Cardiac muscle cell (in vitro differentiated cells and primary cell): ENCODE measurements at regions not wholly inside any gene's neighbourhood (a gene's known extent, or its start where the extent isn't known, plus 50 kb on each side); places are given as distances from the start of the nearest gene placed in this dataset.
A peak's percentile ranks its signal among the peaks of the same experiment; 100 is the strongest.

Source experiments
- DNase-seq, 2 donors: peaks; one replicate each; pipeline versions ENCODE4 v3.0.0 to v3.0.0-alpha.2; 2010 to 2017; ENCODE audit warnings: low read depth in 1 of 2, low spot score in 1 of 2
- H3K27ac ChIP-seq: fragments of 200-600 bp; sonication (generic); 2 replicates; pipeline ENCODE4 v1.5.1; 2016
- H3K27me3 ChIP-seq: fragments of 200-600 bp; sonication (generic); 2 replicates; pipeline ENCODE4 v1.6.0; 2016; ENCODE audit warnings: control low read depth
- H3K36me3 ChIP-seq: fragments of 200-600 bp; sonication (generic); 2 replicates; pipeline ENCODE4 v1.5.1; 2016; ENCODE audit warnings: control low read depth
- H3K4me1 ChIP-seq: fragments of 200-600 bp; sonication (generic); 2 replicates; pipeline ENCODE4 v1.8.1; 2017; ENCODE audit warnings: low read depth, mild to moderate bottlenecking, mixed run types
- H3K4me3 ChIP-seq: fragments of 200-600 bp; sonication (generic); 2 replicates; pipeline ENCODE4 v1.5.1; 2016; ENCODE audit warnings: mild to moderate bottlenecking
- H3K9me3 ChIP-seq: fragments of 200-600 bp; sonication (generic); 2 replicates; pipeline ENCODE4 v1.5.1; 2017; ENCODE audit warnings: low read depth, mild to moderate bottlenecking, control low read depth
- TF ChIP-seq, protein P1 (sequence below): IDR thresholded peaks from 2 replicates; pipeline ENCODE4 v1.5.1; 2012; ENCODE audit warnings: low read depth, mild to moderate bottlenecking, low read length

DNA sequence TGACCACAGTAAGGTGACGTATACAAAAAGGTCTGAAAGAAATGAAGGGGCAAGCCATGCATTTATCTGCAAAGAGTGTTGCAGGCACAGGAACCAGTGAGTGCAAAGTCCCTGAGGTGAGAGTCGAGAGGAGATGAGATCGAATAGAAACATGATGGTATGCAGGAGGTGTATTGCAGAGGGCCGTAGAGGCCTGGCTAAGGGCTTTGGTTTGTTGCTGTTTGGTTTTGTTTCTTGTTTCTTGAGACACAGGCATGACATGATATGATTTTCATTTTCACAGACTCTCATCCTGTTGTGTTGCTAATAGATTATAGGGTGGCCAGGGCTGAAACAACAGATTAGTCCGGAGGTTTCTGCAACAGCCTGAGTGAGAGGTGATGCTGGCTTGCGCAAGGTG, 80.4 kb downstream of the HSPH1 start:
- Histone ChIP-seq H3K4me3 (no peak overlapping the region), H3K4me1 (no peaks in the 10 kb centered on the region), H3K9me3 (no peaks in the 10 kb centered on the region), H3K27me3 (no peaks in the 10 kb centered on the region), H3K27ac (no peak overlapping the region), H3K36me3 (no peaks in the 10 kb centered on the region)
- DNase-seq: no peak
- TF ChIP-seq, protein P1, sequence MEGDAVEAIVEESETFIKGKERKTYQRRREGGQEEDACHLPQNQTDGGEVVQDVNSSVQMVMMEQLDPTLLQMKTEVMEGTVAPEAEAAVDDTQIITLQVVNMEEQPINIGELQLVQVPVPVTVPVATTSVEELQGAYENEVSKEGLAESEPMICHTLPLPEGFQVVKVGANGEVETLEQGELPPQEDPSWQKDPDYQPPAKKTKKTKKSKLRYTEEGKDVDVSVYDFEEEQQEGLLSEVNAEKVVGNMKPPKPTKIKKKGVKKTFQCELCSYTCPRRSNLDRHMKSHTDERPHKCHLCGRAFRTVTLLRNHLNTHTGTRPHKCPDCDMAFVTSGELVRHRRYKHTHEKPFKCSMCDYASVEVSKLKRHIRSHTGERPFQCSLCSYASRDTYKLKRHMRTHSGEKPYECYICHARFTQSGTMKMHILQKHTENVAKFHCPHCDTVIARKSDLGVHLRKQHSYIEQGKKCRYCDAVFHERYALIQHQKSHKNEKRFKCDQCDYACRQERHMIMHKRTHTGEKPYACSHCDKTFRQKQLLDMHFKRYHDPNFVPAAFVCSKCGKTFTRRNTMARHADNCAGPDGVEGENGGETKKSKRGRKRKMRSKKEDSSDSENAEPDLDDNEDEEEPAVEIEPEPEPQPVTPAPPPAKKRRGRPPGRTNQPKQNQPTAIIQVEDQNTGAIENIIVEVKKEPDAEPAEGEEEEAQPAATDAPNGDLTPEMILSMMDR: no peak

DNA sequence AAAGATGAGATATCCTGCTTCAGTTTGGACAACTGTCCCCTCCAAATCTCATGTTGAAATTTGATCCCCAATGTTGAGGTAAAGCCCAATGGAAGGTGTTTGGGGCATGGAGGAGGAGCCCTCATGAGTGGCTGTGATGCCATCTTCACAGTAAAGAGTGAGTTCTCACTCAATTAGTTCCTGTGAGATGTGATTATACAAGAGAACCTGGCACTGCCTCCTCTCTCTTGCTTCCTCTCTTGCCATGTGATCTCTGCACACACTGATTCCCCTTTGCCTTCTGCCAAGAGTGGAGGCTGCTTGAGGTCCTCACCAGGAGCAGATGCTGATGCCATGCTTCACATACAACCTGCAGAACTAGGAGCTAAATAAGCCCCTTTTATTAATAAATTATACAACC, 86.9 kb downstream of the HSPH1 start:
- no peak for DNase-seq
- Histone ChIP-seq H3K4me3 (no peak overlapping the region), H3K4me1 (no peaks in the 10 kb centered on the region), H3K36me3 (no peaks in the 10 kb centered on the region), H3K27me3 (no peaks in the 10 kb centered on the region), H3K9me3 (no peaks in the 10 kb centered on the region), H3K27ac (no peak overlapping the region)
- TF ChIP-seq, protein P1: no peak

DNA sequence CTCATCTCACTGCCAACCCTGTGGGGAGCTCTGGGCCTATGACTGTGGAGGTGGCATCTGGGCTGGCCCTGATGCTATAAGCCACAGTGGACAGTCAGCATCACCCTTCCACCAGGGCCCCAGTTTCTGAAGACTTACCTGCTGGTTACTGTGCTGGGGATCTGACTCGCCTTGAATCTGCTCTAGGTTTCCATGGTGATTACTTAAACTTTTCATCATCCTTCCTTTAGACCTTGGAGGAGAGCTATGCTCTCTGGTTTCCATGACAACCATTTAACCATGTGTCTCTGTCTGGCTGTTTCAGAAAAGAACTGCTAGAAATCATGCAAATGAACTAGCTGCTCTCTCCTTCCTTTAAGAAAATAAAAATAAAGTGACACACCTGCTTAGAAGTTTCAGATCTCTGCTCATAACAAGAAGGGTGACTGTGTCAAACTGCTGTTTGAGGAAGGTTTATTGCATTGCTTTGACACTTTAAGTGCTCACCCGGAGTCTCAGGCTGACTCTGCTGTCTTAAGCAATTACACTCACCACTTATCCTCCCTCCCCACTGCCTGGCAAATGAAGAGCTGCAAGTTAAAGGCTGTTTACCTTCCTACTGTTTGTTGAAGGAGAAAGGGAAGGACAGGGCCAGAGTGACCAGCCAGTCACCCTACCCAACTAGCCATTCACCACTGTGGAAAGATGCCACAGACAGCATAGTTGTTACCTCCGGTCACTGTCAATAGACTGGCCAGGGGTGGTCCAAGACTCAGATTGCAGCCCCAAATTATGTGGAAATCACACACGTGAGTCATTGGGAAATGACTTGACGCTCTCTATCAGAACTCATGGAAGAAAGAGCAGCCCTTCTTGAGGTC, 87.6 kb downstream of the HSPH1 start:
- Histone ChIP-seq H3K4me3 (no peak overlapping the region), H3K36me3 (no peaks in the 10 kb centered on the region), H3K27me3 (no peaks in the 10 kb centered on the region), H3K9me3 (no peaks in the 10 kb centered on the region), H3K27ac (no peak overlapping the region), H3K4me1 (no peaks in the 10 kb centered on the region)
- DNase-seq: peak in 1 of 2 donors; percentile 56
- TF ChIP-seq, protein P1: no peak

DNA sequence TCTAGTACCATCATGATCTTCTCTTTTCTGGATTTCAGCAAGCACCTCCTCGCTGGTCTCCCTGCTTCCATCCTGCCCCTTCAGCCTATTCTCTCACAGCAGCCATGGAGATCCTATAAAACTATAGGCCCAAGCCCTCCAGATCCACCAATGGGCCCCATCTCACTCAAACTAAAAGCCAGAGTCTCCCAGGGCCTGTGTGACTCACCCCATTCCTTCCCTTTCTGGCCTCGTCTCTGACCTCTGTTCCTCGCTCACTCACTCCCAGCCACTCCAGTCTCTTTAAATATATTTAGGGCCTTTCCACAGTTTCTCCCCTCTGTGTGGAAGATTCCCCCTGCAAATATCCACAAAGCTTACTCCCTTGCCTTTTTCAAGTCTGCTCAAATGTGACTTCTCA, 89.7 kb downstream of the HSPH1 start:
- Histone ChIP-seq H3K27ac (no peak overlapping the region), H3K27me3 (no peaks in the 10 kb centered on the region), H3K4me3 (no peak overlapping the region), H3K4me1 (no peaks in the 10 kb centered on the region), H3K9me3 (no peaks in the 10 kb centered on the region), H3K36me3 (no peaks in the 10 kb centered on the region)
- peak in 1 of 2 donors; percentile 52 for DNase-seq
- TF ChIP-seq, protein P1: no peak

DNA sequence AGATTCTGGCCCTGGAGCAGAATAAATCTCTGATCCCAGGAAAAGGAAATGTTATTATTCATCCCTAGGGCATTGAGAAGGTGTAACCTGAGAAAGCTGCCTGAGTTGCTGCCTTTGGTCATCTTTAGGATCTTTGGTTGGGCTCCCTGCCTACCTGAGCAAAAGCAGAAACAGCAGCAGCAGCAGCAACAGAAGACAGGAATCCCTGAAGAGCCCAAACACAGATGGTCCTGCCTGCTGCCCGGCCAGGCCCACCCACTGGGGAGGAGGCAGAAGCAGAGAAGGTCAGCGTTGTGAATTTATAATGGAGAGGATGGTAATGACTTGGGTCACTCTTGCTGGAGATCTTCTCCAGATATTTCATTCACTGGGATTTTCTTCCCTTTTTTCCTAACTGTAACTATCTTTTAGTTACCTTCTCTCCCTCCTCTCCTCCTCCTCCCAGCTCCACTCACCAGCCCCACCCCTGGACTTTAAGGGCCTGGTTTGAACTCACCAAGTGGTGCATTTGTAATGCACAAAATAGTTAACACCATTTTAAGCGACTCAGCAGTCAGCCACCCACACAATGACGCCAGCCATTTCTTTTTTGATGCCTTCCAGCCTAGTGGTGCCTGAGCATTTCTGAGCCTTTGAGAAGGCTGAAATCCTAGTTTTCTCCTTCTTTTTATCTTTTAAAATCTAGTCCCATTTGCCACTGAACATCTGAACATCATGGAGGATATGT, 91.7 kb downstream of the HSPH1 start:
- DNase-seq: no peak
- no peaks in the 10 kb centered on the region for H3K9me3 ChIP-seq
- TF ChIP-seq, protein P1: no peak
- H3K27me3 ChIP-seq: no peaks in the 10 kb centered on the region
- H3K4me1 ChIP-seq: no peaks in the 10 kb centered on the region
- no peaks in the 10 kb centered on the region for H3K36me3 ChIP-seq
- H3K27ac ChIP-seq: no peak overlapping the region
- H3K4me3 ChIP-seq: no peak overlapping the region
